ENCODE measurements at regions not wholly inside any gene's neighbourhood (a gene's known extent, or its start where the extent isn't known, plus 50 kb on each side); places are given as distances from the start of the nearest gene placed in this dataset.

- TF ChIP-seq, protein P1, sequence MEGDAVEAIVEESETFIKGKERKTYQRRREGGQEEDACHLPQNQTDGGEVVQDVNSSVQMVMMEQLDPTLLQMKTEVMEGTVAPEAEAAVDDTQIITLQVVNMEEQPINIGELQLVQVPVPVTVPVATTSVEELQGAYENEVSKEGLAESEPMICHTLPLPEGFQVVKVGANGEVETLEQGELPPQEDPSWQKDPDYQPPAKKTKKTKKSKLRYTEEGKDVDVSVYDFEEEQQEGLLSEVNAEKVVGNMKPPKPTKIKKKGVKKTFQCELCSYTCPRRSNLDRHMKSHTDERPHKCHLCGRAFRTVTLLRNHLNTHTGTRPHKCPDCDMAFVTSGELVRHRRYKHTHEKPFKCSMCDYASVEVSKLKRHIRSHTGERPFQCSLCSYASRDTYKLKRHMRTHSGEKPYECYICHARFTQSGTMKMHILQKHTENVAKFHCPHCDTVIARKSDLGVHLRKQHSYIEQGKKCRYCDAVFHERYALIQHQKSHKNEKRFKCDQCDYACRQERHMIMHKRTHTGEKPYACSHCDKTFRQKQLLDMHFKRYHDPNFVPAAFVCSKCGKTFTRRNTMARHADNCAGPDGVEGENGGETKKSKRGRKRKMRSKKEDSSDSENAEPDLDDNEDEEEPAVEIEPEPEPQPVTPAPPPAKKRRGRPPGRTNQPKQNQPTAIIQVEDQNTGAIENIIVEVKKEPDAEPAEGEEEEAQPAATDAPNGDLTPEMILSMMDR (IDR thresholded peaks at IDR 0.05; ENCODE audit: borderline replicate concordance, insufficient read depth, low read depth, low read length) = no peak
These were observed 213.8 kb downstream of the NR2F2 start for GRCh38 chr15:96544162-96544756.

DNA sequence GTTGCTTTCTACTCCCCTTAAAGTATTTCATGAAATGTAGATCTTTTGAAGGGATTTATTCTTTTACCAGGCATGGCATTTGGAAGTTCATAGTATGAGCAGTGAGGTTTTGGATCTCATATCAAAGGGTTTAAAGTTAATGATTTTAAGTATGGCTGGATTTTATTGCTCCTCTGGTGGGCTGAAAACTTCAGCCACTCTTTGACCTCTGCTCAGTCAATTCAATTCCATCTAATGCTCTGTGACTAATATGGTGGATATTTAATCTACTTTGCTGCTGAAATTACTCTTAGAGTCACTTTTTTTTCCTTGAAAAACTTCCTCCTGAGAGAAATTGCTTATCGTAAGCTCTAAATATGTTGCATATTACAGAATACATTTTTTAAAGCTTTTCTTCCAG lies 218.6 kb downstream of the NR2F2 start:
- H3K4me3 ChIP-seq (ENCODE audit: low read depth, low read length) = no peak overlapping the region

More at GRCh38 chr15:96544162-96544756, 213.8 kb downstream of the NR2F2 start:
- H3K4me3 ChIP-seq (ENCODE audit: low read depth, low read length) = no peak overlapping the region

DNA sequence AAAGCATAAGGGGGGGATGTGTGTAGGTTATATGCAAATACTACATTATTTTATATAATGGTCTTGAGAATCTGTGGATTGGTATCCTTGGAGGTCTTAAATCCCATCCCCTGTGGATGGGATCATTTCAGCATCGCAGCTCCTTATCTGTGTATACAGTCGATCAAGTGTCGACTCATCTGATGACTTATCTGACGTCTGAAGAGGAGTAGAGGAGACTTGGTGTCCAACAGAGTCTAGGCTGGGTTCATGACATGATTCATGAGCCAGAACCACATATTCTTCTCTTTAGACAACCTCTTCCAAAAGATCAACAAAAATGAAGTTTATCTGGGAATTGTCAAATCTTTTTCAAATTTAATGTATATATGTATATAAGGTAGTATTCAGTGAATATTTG lies 220.7 kb downstream of the NR2F2 start:
- TF ChIP-seq, protein P1 (IDR thresholded peaks at IDR 0.05; ENCODE audit: borderline replicate concordance, insufficient read depth, low read depth, low read length) = no peak
- H3K4me3 ChIP-seq (ENCODE audit: low read depth, low read length) = no peak overlapping the region

More for the DNA sequence above, 218.6 kb downstream of the NR2F2 start:
- TF ChIP-seq, protein P1 (IDR thresholded peaks at IDR 0.05; ENCODE audit: borderline replicate concordance, insufficient read depth, low read depth, low read length) = no peak

DNA sequence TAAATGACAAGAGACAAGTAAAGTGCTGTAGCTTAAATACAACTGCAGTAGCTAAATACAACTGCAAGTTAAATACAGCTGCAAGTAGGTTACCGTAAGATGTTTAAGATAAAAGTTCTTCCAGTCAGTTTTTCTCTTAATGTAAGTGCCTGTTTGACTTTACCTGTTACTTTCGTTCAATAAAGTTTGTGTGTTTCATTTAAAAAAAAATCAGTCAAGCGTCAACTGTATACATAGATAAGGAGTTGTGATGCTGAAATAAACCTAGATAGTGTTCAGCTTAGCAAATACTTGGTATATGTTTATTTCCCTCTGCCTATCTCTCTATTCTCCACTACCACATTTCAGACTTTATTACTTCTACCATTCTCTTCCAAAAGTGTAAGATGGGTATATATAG lies 221.2 kb downstream of the NR2F2 start:
- TF ChIP-seq, protein P1 (IDR thresholded peaks at IDR 0.05; ENCODE audit: borderline replicate concordance, insufficient read depth, low read depth, low read length) = no peak
- H3K4me3 ChIP-seq (ENCODE audit: low read depth, low read length) = no peak overlapping the region

DNA sequence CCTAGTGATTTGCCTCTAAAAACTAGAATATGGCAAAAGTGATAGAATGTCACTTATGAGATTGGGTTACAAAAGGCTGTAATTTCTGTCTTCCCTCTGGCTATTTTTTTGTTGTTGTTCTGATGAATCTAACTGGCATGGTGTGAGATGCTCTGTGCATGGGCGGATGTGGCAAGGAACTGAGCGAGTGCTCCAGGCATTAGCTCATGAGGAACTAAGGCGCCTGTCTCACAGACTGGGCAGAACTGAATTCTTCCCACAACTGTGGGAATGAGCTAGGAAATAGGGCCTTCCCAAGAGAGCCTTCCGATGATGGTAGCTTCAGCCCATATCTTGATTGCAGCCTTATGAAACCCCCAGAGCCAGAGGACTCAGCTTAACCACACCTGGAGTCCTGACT lies 222.5 kb downstream of the NR2F2 start:
- H3K4me3 ChIP-seq (ENCODE audit: low read depth, low read length) = no peak overlapping the region
- TF ChIP-seq, protein P1 (IDR thresholded peaks at IDR 0.05; ENCODE audit: borderline replicate concordance, insufficient read depth, low read depth, low read length) = no peak

DNA sequence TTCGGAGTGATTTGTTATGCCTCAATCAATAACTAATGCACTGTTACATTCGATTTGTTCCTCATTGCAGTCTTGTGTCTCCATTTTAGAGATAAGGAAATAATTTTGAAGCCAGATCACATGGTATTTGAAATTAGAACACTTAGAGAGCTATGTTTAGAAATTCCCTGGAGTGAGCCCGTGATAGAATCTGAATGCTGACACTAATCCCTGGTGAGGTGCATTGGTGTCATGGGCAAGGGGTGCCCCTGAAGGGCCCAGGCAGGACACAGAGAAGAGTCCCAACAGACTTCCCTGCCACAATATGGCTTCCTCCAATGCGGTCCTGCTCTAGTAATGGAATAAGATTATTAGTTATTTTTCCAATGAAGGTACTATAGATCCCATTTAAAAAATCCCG lies 223.0 kb downstream of the NR2F2 start:
- TF ChIP-seq, protein P1 (IDR thresholded peaks at IDR 0.05; ENCODE audit: borderline replicate concordance, insufficient read depth, low read depth, low read length) = no peak
- H3K4me3 ChIP-seq (ENCODE audit: low read depth, low read length) = no peak overlapping the region

- TF ChIP-seq, protein P1 (IDR thresholded peaks at IDR 0.05; ENCODE audit: borderline replicate concordance, insufficient read depth, low read depth, low read length) = no peak
- no peak overlapping the region for H3K4me3 ChIP-seq (ENCODE audit: low read depth, low read length)
These were observed 223.4 kb downstream of the NR2F2 start for GRCh38 chr15:96553931-96554330.
